H1 (cell line): ENCODE measurements at regions not wholly inside any gene's neighbourhood (a gene's known extent, or its start where the extent isn't known, plus 50 kb on each side); places are given as distances from the start of the nearest gene placed in this dataset.

ENCODE experiments used
- JUND ChIP-seq: IDR thresholded peaks from 2 replicates; pipeline ENCODE4 v1.6.1; 2011; ENCODE audit warnings: mild to moderate bottlenecking, improper control_type of control experiment, low read length
- POLR2A ChIP-seq, 2 experiments: IDR thresholded peaks; 1 replicate in 1 of 2; 2 replicates in 1 of 2; pipeline ENCODE4 v1.6.1; 2011; ENCODE audit warnings: low read depth in 2 of 2, low read length in 2 of 2, mild to moderate bottlenecking in 2 of 2; ENCODE audit errors: control extremely low read depth in 1 of 2
- POLR2AphosphoS5 ChIP-seq: IDR thresholded peaks from 2 replicates; pipeline ENCODE4 v1.6.1; 2011; ENCODE audit warnings: low read depth, low read length
- SIX5 ChIP-seq: IDR thresholded peaks from 2 replicates; pipeline ENCODE4 v1.6.1; 2011; ENCODE audit warnings: mild to moderate bottlenecking, low read depth, low read length
- SP2 ChIP-seq: IDR thresholded peaks from 2 replicates; pipeline ENCODE4 v1.6.1; 2012; ENCODE audit warnings: mild to moderate bottlenecking, low read length, inconsistent platforms
- TCF12 ChIP-seq: IDR thresholded peaks from 2 replicates; pipeline ENCODE4 v1.6.1; 2011; ENCODE audit warnings: low read depth, mild to moderate bottlenecking, low read length
- YY1 ChIP-seq: IDR thresholded peaks from 2 replicates; pipeline ENCODE4 v1.6.1; 2011; ENCODE audit warnings: low read depth, mild to moderate bottlenecking, low read length
- TF ChIP-seq, protein P1 (sequence below), 3 experiments: IDR thresholded peaks; 1 replicate in 2 of 3; 2 replicates in 1 of 3; pipeline versions ENCODE4 v1.5.1 to v1.6.1; 2011; ENCODE audit warnings: low read length in 3 of 3, mild to moderate bottlenecking in 3 of 3, inconsistent platforms in 2 of 3, low read depth in 1 of 3, moderate library complexity in 1 of 3; ENCODE audit not compliant: insufficient read depth in 1 of 3; ENCODE audit errors: control extremely low read depth in 1 of 3
- TF ChIP-seq, protein P2 (sequence below): IDR thresholded peaks from 2 replicates; pipeline ENCODE4 v1.6.1; 2011; ENCODE audit warnings: low read length, improper control_type of control experiment

DNA sequence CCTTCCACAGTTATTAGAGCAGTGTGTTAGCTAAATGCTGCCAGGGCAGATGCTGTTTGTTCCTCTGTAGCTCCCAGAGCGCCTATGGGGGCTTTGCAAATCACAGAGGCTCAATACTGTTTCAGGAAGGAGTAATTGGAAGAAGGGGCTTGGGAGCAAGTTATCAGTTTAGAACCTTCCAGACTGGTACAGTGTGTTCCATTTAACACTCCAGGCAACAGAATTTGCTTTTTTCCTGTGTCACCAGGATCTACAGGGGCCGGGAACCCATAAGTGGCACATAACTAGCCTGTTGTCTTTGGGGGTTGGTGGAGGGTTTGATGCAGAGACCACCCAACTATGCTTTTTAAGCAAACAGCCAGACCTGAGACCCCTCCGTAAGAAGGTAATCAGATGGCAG is 307.3 kb upstream of the KCNN2 start:
- TF ChIP-seq SP2 (no peak), YY1 (no peak), TCF12 (no peak), SIX5 (no peak), JUND (no peak), POLR2AphosphoS5 (no peak), POLR2A (IDR thresholded peaks at IDR 0.05; ENCODE audit: control extremely low read depth in 1 of 2, low read depth in 2 of 2, low read length in 2 of 2) (no peak)
- TF ChIP-seq, protein P1, sequence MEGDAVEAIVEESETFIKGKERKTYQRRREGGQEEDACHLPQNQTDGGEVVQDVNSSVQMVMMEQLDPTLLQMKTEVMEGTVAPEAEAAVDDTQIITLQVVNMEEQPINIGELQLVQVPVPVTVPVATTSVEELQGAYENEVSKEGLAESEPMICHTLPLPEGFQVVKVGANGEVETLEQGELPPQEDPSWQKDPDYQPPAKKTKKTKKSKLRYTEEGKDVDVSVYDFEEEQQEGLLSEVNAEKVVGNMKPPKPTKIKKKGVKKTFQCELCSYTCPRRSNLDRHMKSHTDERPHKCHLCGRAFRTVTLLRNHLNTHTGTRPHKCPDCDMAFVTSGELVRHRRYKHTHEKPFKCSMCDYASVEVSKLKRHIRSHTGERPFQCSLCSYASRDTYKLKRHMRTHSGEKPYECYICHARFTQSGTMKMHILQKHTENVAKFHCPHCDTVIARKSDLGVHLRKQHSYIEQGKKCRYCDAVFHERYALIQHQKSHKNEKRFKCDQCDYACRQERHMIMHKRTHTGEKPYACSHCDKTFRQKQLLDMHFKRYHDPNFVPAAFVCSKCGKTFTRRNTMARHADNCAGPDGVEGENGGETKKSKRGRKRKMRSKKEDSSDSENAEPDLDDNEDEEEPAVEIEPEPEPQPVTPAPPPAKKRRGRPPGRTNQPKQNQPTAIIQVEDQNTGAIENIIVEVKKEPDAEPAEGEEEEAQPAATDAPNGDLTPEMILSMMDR (IDR thresholded peaks at IDR 0.05; ENCODE audit: control extremely low read depth in 1 of 3, insufficient read depth in 1 of 3, low read depth in 1 of 3, low read length in 3 of 3) = no peak
- TF ChIP-seq, protein P2, sequence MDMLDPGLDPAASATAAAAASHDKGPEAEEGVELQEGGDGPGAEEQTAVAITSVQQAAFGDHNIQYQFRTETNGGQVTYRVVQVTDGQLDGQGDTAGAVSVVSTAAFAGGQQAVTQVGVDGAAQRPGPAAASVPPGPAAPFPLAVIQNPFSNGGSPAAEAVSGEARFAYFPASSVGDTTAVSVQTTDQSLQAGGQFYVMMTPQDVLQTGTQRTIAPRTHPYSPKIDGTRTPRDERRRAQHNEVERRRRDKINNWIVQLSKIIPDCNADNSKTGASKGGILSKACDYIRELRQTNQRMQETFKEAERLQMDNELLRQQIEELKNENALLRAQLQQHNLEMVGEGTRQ = no peak
